GM23338 (cell line): ENCODE measurements at regions not wholly inside any gene's neighbourhood (a gene's known extent, or its start where the extent isn't known, plus 50 kb on each side); places are given as distances from the start of the nearest gene placed in this dataset.

Source experiments
- ATAC-seq: fragments of 200-7000 bp; cut with Tn5 transposase; 3 replicates; pipeline ENCODE4 v1.9.1; 2020
- DNase-seq: peaks from one replicate; pipeline ENCODE4 v3.0.0-alpha.2; 2015; ENCODE audit warnings: low spot score
- H2AFZ ChIP-seq: fragments of 200-600 bp; sonication (generic); 2 replicates; pipeline ENCODE4 v1.8.0; 2016; ENCODE audit warnings: antibody characterized with exemption, mild to moderate bottlenecking, moderate library complexity
- H3F3A ChIP-seq: fragments of 200-600 bp; sonication (generic); replicated peaks from 2 replicates; pipeline ENCODE4 v1.8.0; 2017; ENCODE audit warnings: antibody characterized with exemption, mixed run types, low read depth
- H3K27ac ChIP-seq: fragments of 200-600 bp; sonication (generic); 2 replicates; pipeline ENCODE4 v1.6.1; 2016; ENCODE audit warnings: low read depth
- H3K27me3 ChIP-seq: fragments of 200-600 bp; sonication (generic); 2 replicates; pipeline ENCODE4 v1.8.0; 2016; ENCODE audit warnings: mild to moderate bottlenecking, mixed run types, moderate library complexity; ENCODE audit not compliant: insufficient read depth
- H3K36me3 ChIP-seq: fragments of 200-600 bp; sonication (generic); 2 replicates; pipeline ENCODE4 v1.8.0; 2016; ENCODE audit warnings: mild to moderate bottlenecking; ENCODE audit not compliant: insufficient read depth
- H3K4me1 ChIP-seq: fragments of 200-600 bp; sonication (generic); 2 replicates; pipeline ENCODE4 v1.8.0; 2016; ENCODE audit warnings: mild to moderate bottlenecking, moderate library complexity; ENCODE audit not compliant: insufficient read depth
- H3K4me2 ChIP-seq: fragments of 200-600 bp; sonication (generic); 2 replicates; pipeline ENCODE4 v1.7.1; 2017; ENCODE audit warnings: mixed run types
- H3K4me3 ChIP-seq: fragments of 200-600 bp; sonication (generic); 2 replicates; pipeline ENCODE4 v1.6.1; 2016; ENCODE audit warnings: mixed run types
- H3K79me2 ChIP-seq: fragments of 200-600 bp; sonication (generic); replicated peaks from 2 replicates; pipeline ENCODE4 v1.8.0; 2017; ENCODE audit warnings: mild to moderate bottlenecking; ENCODE audit not compliant: insufficient read depth
- H3K9me2 ChIP-seq: fragments of 200-600 bp; sonication (generic); 2 replicates; pipeline ENCODE4 v1.8.0; 2017; ENCODE audit not compliant: insufficient read depth
- H4K20me1 ChIP-seq: fragments of 200-600 bp; sonication (generic); replicated peaks from 2 replicates; pipeline ENCODE4 v1.8.0; 2017; ENCODE audit warnings: mild to moderate bottlenecking; ENCODE audit not compliant: insufficient read depth
- H3K27ac Mint-ChIP-seq: 2 replicates; pipeline ENCODE4 v1.8.0; 2020; ENCODE audit warnings: inconsistent platforms, mild to moderate bottlenecking, moderate library complexity, mixed read lengths
- H3K27me3 Mint-ChIP-seq: 3 replicates; pipeline ENCODE4 v1.8.0; 2022; ENCODE audit warnings: low read depth, mild to moderate bottlenecking, moderate library complexity, mixed read lengths, inconsistent platforms; ENCODE audit not compliant: insufficient read depth, poor library complexity
- H3K36me3 Mint-ChIP-seq: 3 replicates; pipeline ENCODE4 v1.8.0; 2021; ENCODE audit warnings: low read depth, mild to moderate bottlenecking, inconsistent platforms, moderate library complexity, mixed read lengths
- H3K4me1 Mint-ChIP-seq: 3 replicates; pipeline ENCODE4 v1.8.0; 2020; ENCODE audit warnings: mild to moderate bottlenecking, inconsistent platforms, mixed read lengths
- H3K4me3 Mint-ChIP-seq: 3 replicates; pipeline ENCODE4 v1.8.0; 2021; ENCODE audit warnings: moderate library complexity, mild to moderate bottlenecking, inconsistent platforms, mixed read lengths
- H3K9me3 Mint-ChIP-seq: 3 replicates; pipeline ENCODE4 v1.8.0; 2020; ENCODE audit warnings: moderate library complexity, mild to moderate bottlenecking, inconsistent platforms, mixed read lengths
- CREB1 ChIP-seq: fragments of 250-450 bp; sonication (Bioruptor Pico); IDR thresholded peaks from 2 replicates; pipeline ENCODE4 v1.5.0; 2020; ENCODE audit warnings: low read depth, mild to moderate bottlenecking, moderate library complexity
- EZH2 ChIP-seq: fragments of 200-600 bp; sonication (generic); IDR thresholded peaks from one replicate; pipeline ENCODE4 v1.8.0; 2017; ENCODE audit warnings: antibody characterized with exemption, mild to moderate bottlenecking, low read depth; ENCODE audit not compliant: unreplicated experiment
- JUNB ChIP-seq: IDR thresholded peaks from one replicate; pipeline ENCODE4 v1.6.1; 2016; ENCODE audit warnings: antibody characterized with exemption; ENCODE audit not compliant: unreplicated experiment
- NANOG ChIP-seq: IDR thresholded peaks from 2 replicates; pipeline ENCODE4 v1.6.1; 2016; ENCODE audit warnings: antibody characterized with exemption, borderline replicate concordance
- REST ChIP-seq: IDR thresholded peaks from one replicate; pipeline ENCODE4 v1.6.1; 2018; ENCODE audit warnings: antibody characterized with exemption; ENCODE audit not compliant: unreplicated experiment
- STAT1 ChIP-seq: IDR thresholded peaks from one replicate; pipeline ENCODE4 v1.6.1; 2016; ENCODE audit warnings: antibody characterized with exemption; ENCODE audit not compliant: unreplicated experiment
- ZNF331 ChIP-seq: fragments of 250-450 bp; sonication (Bioruptor Pico); IDR thresholded peaks from 2 replicates; pipeline ENCODE4 v1.5.0; 2020; ENCODE audit warnings: low read depth, mild to moderate bottlenecking, moderate library complexity
- TF ChIP-seq, protein P1 (sequence below): fragments of 250-450 bp; sonication (Bioruptor Pico); IDR thresholded peaks from 2 replicates; pipeline ENCODE4 v1.5.0; 2020; ENCODE audit warnings: mild to moderate bottlenecking, moderate library complexity

- H3K27me3 Mint-ChIP-seq = no peaks in the 10 kb centered on the region
- TF ChIP-seq NANOG (no peak), ZNF331 (CRISPR knock-in tag) (no peak), JUNB (no peak), REST (no peak), EZH2 (no peak)
- peaks cover 2% of the 10 kb centered on the region for H3K36me3 Mint-ChIP-seq
- Histone ChIP-seq H3K4me1 (peaks cover 8% of the 10 kb centered on the region), H3K27ac (no peak overlapping the region), H3K79me2 (no peaks in the 10 kb centered on the region), H3F3A (no peaks in the 10 kb centered on the region), H3K4me3 (no peak overlapping the region), H3K36me3 (no peaks in the 10 kb centered on the region), H4K20me1 (no peaks in the 10 kb centered on the region), H3K4me2 (peak overlapping the region; percentile 54; the same call in 1 of the 2 replicates), H3K27me3 (no peaks in the 10 kb centered on the region), H2AFZ (peak overlapping the region; percentile 60), H3K9me2 (peaks cover 7% of the 10 kb centered on the region; the same call in 1 of the 2 replicates)
- peaks cover 6% of the 10 kb centered on the region for H3K9me3 Mint-ChIP-seq
- H3K4me1 Mint-ChIP-seq = peaks cover 10% of the 10 kb centered on the region; the same call in 2 of the 3 replicates
- DNase-seq = no peak
- no peak overlapping the region for H3K27ac Mint-ChIP-seq
- no peak for ATAC-seq
- no peak overlapping the region for H3K4me3 Mint-ChIP-seq
Measured at GRCh38 chr4:52246827-52247226, 195.7 kb downstream of the SPATA18 start.

DNA sequence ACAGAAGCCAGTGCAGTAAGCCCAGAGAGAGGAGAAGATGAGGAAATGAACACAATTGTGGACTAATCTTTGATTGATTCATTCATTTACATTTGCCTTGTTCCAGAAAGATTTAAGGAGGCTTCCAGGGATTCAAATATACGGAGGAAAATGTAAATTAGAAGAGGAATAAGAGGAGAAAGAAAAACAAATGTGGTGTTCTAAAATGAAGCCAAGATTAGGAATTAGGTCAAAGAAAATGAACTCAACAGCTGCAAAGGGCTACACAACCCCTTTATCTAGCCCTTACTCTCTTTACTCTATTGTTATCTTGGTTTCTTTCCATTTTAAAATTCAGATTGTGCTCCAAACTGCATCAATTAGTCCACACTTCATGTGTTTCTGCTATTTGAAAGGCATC is 196.8 kb downstream of the SPATA18 start:
- H3K27ac Mint-ChIP-seq = no peak overlapping the region
- H3K4me3 Mint-ChIP-seq = no peak overlapping the region
- peaks cover 8% of the 10 kb centered on the region for H3K4me1 ChIP-seq
- H3K9me3 Mint-ChIP-seq = peaks cover 15% of the 10 kb centered on the region
- H3K27me3 ChIP-seq = no peaks in the 10 kb centered on the region
- DNase-seq (no peak), ATAC-seq (no peak)
- no peak overlapping the region for H3K4me2 ChIP-seq
- H3K36me3 Mint-ChIP-seq = peaks cover 9% of the 10 kb centered on the region
- no peaks in the 10 kb centered on the region for H3F3A ChIP-seq
- no peaks in the 10 kb centered on the region for H3K36me3 ChIP-seq
- peaks cover 10% of the 10 kb centered on the region; the same call in 2 of the 3 replicates for H3K4me1 Mint-ChIP-seq
- H3K27ac ChIP-seq = no peak overlapping the region
- H4K20me1 ChIP-seq = no peaks in the 10 kb centered on the region
- H2AFZ ChIP-seq = no peak overlapping the region
- H3K9me2 ChIP-seq = 0 out of 2 replicates have a peak, but pooled peaks cover 4% of the 10 kb centered on the region
- TF ChIP-seq REST (no peak), JUNB (no peak), CREB1 (no peak), STAT1 (no peak)
- TF ChIP-seq, protein P1, sequence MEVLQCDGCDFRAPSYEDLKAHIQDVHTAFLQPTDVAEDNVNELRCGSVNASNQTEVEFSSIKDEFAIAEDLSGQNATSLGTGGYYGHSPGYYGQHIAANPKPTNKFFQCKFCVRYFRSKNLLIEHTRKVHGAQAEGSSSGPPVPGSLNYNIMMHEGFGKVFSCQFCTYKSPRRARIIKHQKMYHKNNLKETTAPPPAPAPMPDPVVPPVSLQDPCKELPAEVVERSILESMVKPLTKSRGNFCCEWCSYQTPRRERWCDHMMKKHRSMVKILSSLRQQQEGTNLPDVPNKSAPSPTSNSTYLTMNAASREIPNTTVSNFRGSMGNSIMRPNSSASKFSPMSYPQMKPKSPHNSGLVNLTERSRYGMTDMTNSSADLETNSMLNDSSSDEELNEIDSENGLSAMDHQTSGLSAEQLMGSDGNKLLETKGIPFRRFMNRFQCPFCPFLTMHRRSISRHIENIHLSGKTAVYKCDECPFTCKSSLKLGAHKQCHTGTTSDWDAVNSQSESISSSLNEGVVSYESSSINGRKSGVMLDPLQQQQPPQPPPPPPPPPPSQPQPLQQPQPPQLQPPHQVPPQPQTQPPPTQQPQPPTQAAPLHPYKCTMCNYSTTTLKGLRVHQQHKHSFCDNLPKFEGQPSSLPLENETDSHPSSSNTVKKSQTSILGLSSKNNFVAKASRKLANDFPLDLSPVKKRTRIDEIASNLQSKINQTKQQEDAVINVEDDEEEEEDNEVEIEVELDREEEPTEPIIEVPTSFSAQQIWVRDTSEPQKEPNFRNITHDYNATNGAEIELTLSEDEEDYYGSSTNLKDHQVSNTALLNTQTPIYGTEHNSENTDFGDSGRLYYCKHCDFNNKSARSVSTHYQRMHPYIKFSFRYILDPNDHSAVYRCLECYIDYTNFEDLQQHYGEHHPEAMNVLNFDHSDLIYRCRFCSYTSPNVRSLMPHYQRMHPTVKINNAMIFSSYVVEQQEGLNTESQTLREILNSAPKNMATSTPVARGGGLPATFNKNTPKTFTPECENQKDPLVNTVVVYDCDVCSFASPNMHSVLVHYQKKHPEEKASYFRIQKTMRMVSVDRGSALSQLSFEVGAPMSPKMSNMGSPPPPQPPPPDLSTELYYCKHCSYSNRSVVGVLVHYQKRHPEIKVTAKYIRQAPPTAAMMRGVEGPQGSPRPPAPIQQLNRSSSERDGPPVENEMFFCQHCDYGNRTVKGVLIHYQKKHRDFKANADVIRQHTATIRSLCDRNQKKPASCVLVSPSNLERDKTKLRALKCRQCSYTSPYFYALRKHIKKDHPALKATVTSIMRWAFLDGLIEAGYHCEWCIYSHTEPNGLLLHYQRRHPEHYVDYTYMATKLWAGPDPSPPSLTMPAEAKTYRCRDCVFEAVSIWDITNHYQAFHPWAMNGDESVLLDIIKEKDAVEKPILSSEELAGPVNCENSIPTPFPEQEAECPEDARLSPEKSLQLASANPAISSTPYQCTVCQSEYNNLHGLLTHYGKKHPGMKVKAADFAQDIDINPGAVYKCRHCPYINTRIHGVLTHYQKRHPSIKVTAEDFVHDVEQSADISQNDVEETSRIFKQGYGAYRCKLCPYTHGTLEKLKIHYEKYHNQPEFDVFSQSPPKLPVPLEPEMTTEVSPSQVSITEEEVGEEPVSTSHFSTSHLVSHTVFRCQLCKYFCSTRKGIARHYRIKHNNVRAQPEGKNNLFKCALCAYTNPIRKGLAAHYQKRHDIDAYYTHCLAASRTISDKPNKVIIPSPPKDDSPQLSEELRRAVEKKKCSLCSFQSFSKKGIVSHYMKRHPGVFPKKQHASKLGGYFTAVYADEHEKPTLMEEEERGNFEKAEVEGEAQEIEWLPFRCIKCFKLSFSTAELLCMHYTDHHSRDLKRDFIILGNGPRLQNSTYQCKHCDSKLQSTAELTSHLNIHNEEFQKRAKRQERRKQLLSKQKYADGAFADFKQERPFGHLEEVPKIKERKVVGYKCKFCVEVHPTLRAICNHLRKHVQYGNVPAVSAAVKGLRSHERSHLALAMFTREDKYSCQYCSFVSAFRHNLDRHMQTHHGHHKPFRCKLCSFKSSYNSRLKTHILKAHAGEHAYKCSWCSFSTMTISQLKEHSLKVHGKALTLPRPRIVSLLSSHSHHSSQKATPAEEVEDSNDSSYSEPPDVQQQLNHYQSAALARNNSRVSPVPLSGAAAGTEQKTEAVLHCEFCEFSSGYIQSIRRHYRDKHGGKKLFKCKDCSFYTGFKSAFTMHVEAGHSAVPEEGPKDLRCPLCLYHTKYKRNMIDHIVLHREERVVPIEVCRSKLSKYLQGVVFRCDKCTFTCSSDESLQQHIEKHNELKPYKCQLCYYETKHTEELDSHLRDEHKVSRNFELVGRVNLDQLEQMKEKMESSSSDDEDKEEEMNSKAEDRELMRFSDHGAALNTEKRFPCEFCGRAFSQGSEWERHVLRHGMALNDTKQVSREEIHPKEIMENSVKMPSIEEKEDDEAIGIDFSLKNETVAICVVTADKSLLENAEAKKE (CRISPR knock-in tag) = no peak
- H3K4me3 ChIP-seq = no peak overlapping the region
- no peaks in the 10 kb centered on the region for H3K79me2 ChIP-seq
- H3K27me3 Mint-ChIP-seq = no peaks in the 10 kb centered on the region
